GM12878 (cell line): ENCODE measurements at regions not wholly inside any gene's neighbourhood (a gene's known extent, or its start where the extent isn't known, plus 50 kb on each side); places are given as distances from the start of the nearest gene placed in this dataset.

Source experiments
- ATAC-seq: fragments of 200-7000 bp; cut with Tn5 transposase; 3 replicates; pipeline ENCODE4 v1.9.1; 2020; ENCODE audit warnings: mild to moderate bottlenecking, moderate library complexity
- BruUV-seq: library from RNA; stranded (reverse); fragments of 400-500 nt; replicated peaks from 2 replicates; lab custom pipeline; 2021; lab: Mats Ljungman, UMichigan
- CTCF ChIA-PET: fragments of 300-600 bp; sonication (Branson Sonifier 250); formaldehyde crosslinking; extraction: SDS; loops from one replicate; lab custom pipeline; 2021; ENCODE audit warnings: inconsistent platforms; lab: Yijun Ruan, JAX
- POLR2A ChIA-PET: fragments of 350-600 bp; formaldehyde crosslinking; extraction: SDS; loops from one replicate; lab custom pipeline; 2021; ENCODE audit warnings: inconsistent platforms; lab: Charles Lee
- RAD21 ChIA-PET: fragments of 300-600 bp; sonication (Branson Sonifier 250); formaldehyde crosslinking; loops from one replicate; lab custom pipeline; 2023; ENCODE audit warnings: antibody characterized with exemption; ENCODE audit not compliant: unreplicated experiment; lab: Charles Lee
- SMC1A ChIA-PET: fragments of 300-600 bp; sonication (Branson Sonifier 250); formaldehyde crosslinking; loops from one replicate; lab custom pipeline; 2023; ENCODE audit not compliant: unreplicated experiment, uncharacterized antibody; lab: Charles Lee
- DNase-seq: peaks from one replicate; pipeline ENCODE4 v3.0.0-alpha.2; 2011; ENCODE audit warnings: low read depth, low spot score
- FAIRE-seq: peaks from 3 replicates; lab custom pipeline; 2011; peaks lifted over from hg19 to GRCh38; lab: Jason Lieb, UNC
- H2AFZ ChIP-seq: 2 replicates; pipeline ENCODE4 v1.6.0; 2011; ENCODE audit warnings: low read depth, low read length, control low read depth; ENCODE audit not compliant: control insufficient read depth
- H3K27ac ChIP-seq: 2 replicates; pipeline ENCODE4 v1.5.1; 2011; ENCODE audit warnings: control low read depth; ENCODE audit not compliant: control insufficient read depth, insufficient read depth
- H3K27me3 ChIP-seq, 2 experiments: replicated peaks in 1 of 2; 2 replicates each; pipeline versions ENCODE4 v1.6.0 to v1.6.1; 2011; ENCODE audit warnings: low read length in 1 of 2; ENCODE audit not compliant: control insufficient read depth in 2 of 2, insufficient read depth in 2 of 2
- H3K36me3 ChIP-seq, 2 experiments: 2 replicates each; pipeline ENCODE4 v1.5.1; 2011; ENCODE audit warnings: low read length in 1 of 2; ENCODE audit not compliant: control insufficient read depth in 2 of 2, insufficient read depth in 2 of 2
- H3K4me1 ChIP-seq: 2 replicates; pipeline ENCODE4 v1.6.1; 2011; ENCODE audit warnings: mild to moderate bottlenecking, low read length, moderate library complexity, mixed read lengths; ENCODE audit not compliant: control insufficient read depth, insufficient read depth
- H3K4me2 ChIP-seq: 2 replicates; pipeline ENCODE4 v1.6.0; 2011; ENCODE audit warnings: control low read depth; ENCODE audit not compliant: control insufficient read depth, insufficient read depth
- H3K4me3 ChIP-seq: fragments of 200-600 bp; sonication (generic); 2 replicates; pipeline ENCODE4 v1.5.1; 2016
- H3K79me2 ChIP-seq: 2 replicates; pipeline ENCODE4 v1.6.0; 2011; ENCODE audit warnings: low read length; ENCODE audit not compliant: control insufficient read depth, insufficient read depth
- H3K9ac ChIP-seq: 2 replicates; pipeline ENCODE4 v1.8.0; 2011; ENCODE audit warnings: low read length, control low read depth, mixed read lengths; ENCODE audit not compliant: control insufficient read depth, insufficient read depth
- H3K9me3 ChIP-seq: replicated peaks from 3 replicates; pipeline ENCODE4 v1.5.1; 2011; ENCODE audit warnings: mild to moderate bottlenecking, low read length; ENCODE audit not compliant: control insufficient read depth, insufficient read depth
- H4K20me1 ChIP-seq: 2 replicates; pipeline ENCODE4 v1.6.0; 2011; ENCODE audit not compliant: control insufficient read depth, insufficient read depth
- ETV6 ChIP-seq, 2 experiments: fragments of 450-650 bp in 1 of 2; IDR thresholded peaks in 1 of 2; conservative IDR thresholded peaks in 1 of 2; 2 replicates each; pipeline ENCODE4 v1.6.1; 2014; ENCODE audit warnings: antibody characterized with exemption in 1 of 2, borderline replicate concordance in 1 of 2, low read depth in 1 of 2, mild to moderate bottlenecking in 1 of 2, moderate library complexity in 1 of 2
- IRF4 ChIP-seq: IDR thresholded peaks from 2 replicates; pipeline ENCODE4 v1.6.1; 2011; ENCODE audit warnings: low read depth, low read length
- MYC ChIP-seq: IDR thresholded peaks from 2 replicates; pipeline ENCODE4 v1.6.1; 2011; ENCODE audit warnings: mild to moderate bottlenecking, low read length, moderate library complexity, inconsistent platforms; ENCODE audit not compliant: insufficient read depth, insufficient replicate concordance, insufficient read length, severe bottlenecking
- NBN ChIP-seq: fragments of 450-650 bp; IDR thresholded peaks from 2 replicates; pipeline ENCODE4 v1.6.1; 2016
- PAX5 ChIP-seq: IDR thresholded peaks from 2 replicates; pipeline ENCODE4 v1.6.1; 2011; ENCODE audit warnings: low read depth, low read length, borderline replicate concordance
- POLR2AphosphoS5 ChIP-seq: IDR thresholded peaks from 2 replicates; pipeline ENCODE4 v1.6.1; 2011; ENCODE audit warnings: mild to moderate bottlenecking, low read length, inconsistent platforms
- SIX5 ChIP-seq: IDR thresholded peaks from 2 replicates; pipeline ENCODE4 v1.6.1; 2011; ENCODE audit warnings: mild to moderate bottlenecking, low read depth, low read length, moderate library complexity; ENCODE audit not compliant: severe bottlenecking
- WRNIP1 ChIP-seq: IDR thresholded peaks from 2 replicates; pipeline ENCODE4 v1.6.1; 2011; ENCODE audit warnings: low read depth, low read length, improper control_type of control experiment, borderline replicate concordance
- ZNF217 ChIP-seq: fragments of 450-650 bp; IDR thresholded peaks from 2 replicates; pipeline ENCODE4 v1.6.1; 2017; ENCODE audit warnings: antibody characterized with exemption, mild to moderate bottlenecking
- WGBS: methylation state at CpG from one replicate; pipeline ENCODE4 v1.1.6; 2016; ENCODE audit warnings: low lambda C conversion rate; ENCODE audit not compliant: insufficient replicate concordance, insufficient coverage; ENCODE audit errors: missing lambda C conversion rate; 5-methylcytosine and 5-hydroxymethylcytosine counted together
- in situ Hi-C: fragments of 300-500 bp; cut with MboI; formaldehyde crosslinking; loops from 9 replicates; pipeline ENCODE4 v1.14.3; 2018; ENCODE audit warnings: mixed read lengths
- intact Hi-C: fragments of 100-400 bp; cut with micrococcal nuclease; formaldehyde crosslinking; loops from one replicate; pipeline ENCODE4 v1.14.2; 2022; ENCODE audit not compliant: unreplicated experiment
- TF ChIP-seq, protein P1 (sequence below): fragments of 450-650 bp; IDR thresholded peaks from 2 replicates; pipeline ENCODE4 v1.6.1; 2017; ENCODE audit warnings: mild to moderate bottlenecking, low read depth, inconsistent platforms; ENCODE audit not compliant: poor library complexity, severe bottlenecking
- TF ChIP-seq, protein P2 (sequence below): IDR thresholded peaks from 2 replicates; pipeline ENCODE4 v1.6.1; 2011; ENCODE audit warnings: low read depth, low read length, improper control_type of control experiment, borderline replicate concordance
- TF ChIP-seq, protein P3 (sequence below): fragments of 450-650 bp; IDR thresholded peaks from 2 replicates; pipeline ENCODE4 v1.6.1; 2016; ENCODE audit warnings: mild to moderate bottlenecking
- TF ChIP-seq, protein P4 (sequence below): IDR thresholded peaks from 2 replicates; pipeline ENCODE4 v1.6.1; 2011; ENCODE audit warnings: mild to moderate bottlenecking, low read depth, low read length, moderate library complexity; ENCODE audit not compliant: insufficient replicate concordance

DNA sequence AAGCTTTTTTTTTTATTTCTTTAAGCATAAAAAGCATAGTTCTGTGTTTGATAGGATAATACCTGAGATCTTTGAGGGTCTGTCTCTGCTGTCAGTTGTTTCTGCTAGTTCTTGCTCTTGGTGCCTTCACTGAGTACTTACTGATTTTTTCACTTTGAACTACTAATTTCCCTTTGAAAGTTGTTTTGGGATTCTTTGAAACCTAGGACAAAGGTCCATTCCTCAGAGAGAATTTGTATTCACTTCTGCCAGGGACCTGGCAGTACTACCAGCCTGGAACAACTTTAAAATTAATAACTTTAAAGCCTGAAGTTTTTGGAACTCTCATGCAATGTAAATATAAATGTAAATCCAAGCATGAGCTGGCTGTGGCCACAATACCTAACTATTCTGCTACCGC, 190.1 kb downstream of the TM2D1 start:
- H3K9ac ChIP-seq, result no peak overlapping the region
- no peaks in the 10 kb centered on the region for H3K79me2 ChIP-seq
- ATAC-seq, result no peak
- in situ Hi-C loops (no loop called here), intact Hi-C loops (no loop called here)
- no peak overlapping the region for H2AFZ ChIP-seq
- BruUV-seq, result no TSS peak
- no peaks in the 10 kb centered on the region for H3K36me3 ChIP-seq
- no peaks in the 10 kb centered on the region for H3K27me3 ChIP-seq
- no peaks in the 10 kb centered on the region for H4K20me1 ChIP-seq
- SMC1A ChIA-PET, result no interaction called here
- POLR2A ChIA-PET, result no interaction called here
- RAD21 ChIA-PET, result no interaction called here
- H3K4me3 ChIP-seq, result no peak overlapping the region
- no peak for DNase-seq
- no peak overlapping the region for H3K4me2 ChIP-seq
- no peak for FAIRE-seq
- 50% methylated on average over 1 of the region's 1 CpG for WGBS
- H3K4me1 ChIP-seq, result no peaks in the 10 kb centered on the region
- TF ChIP-seq SIX5 (no peak), MYC (no peak), ZNF217 (no peak)
- TF ChIP-seq, protein P1, sequence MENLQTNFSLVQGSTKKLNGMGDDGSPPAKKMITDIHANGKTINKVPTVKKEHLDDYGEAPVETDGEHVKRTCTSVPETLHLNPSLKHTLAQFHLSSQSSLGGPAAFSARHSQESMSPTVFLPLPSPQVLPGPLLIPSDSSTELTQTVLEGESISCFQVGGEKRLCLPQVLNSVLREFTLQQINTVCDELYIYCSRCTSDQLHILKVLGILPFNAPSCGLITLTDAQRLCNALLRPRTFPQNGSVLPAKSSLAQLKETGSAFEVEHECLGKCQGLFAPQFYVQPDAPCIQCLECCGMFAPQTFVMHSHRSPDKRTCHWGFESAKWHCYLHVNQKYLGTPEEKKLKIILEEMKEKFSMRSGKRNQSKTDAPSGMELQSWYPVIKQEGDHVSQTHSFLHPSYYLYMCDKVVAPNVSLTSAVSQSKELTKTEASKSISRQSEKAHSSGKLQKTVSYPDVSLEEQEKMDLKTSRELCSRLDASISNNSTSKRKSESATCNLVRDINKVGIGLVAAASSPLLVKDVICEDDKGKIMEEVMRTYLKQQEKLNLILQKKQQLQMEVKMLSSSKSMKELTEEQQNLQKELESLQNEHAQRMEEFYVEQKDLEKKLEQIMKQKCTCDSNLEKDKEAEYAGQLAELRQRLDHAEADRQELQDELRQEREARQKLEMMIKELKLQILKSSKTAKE, result no peak
- no peaks in the 10 kb centered on the region for H3K9me3 ChIP-seq
- CTCF ChIA-PET, result no interaction called here
- H3K27ac ChIP-seq, result no peak overlapping the region

DNA sequence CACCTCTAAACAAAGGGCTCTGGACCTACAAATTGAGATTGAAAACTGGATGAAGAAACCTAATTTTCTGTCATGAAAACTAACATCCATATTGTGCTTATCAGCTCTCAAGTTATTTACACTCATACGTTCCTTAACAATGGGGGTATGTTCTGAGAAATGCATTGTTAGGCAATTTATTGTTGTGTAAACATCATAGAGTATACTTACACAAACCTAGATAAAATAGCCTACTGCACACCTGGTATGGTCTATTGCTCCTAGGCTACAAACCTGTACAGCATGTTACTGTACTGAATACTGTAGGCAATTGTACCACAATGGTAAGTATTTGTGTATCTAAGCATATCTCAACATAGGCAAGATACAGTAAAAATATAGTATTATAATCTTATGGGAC, 191.4 kb downstream of the TM2D1 start:
- intact Hi-C loops, result no loop called here
- CTCF ChIA-PET, result no interaction called here
- TF ChIP-seq, protein P2, sequence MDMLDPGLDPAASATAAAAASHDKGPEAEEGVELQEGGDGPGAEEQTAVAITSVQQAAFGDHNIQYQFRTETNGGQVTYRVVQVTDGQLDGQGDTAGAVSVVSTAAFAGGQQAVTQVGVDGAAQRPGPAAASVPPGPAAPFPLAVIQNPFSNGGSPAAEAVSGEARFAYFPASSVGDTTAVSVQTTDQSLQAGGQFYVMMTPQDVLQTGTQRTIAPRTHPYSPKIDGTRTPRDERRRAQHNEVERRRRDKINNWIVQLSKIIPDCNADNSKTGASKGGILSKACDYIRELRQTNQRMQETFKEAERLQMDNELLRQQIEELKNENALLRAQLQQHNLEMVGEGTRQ, result no peak
- TF ChIP-seq, protein P3, sequence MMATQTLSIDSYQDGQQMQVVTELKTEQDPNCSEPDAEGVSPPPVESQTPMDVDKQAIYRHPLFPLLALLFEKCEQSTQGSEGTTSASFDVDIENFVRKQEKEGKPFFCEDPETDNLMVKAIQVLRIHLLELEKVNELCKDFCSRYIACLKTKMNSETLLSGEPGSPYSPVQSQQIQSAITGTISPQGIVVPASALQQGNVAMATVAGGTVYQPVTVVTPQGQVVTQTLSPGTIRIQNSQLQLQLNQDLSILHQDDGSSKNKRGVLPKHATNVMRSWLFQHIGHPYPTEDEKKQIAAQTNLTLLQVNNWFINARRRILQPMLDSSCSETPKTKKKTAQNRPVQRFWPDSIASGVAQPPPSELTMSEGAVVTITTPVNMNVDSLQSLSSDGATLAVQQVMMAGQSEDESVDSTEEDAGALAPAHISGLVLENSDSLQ, result no peak
- TF ChIP-seq, protein P4, sequence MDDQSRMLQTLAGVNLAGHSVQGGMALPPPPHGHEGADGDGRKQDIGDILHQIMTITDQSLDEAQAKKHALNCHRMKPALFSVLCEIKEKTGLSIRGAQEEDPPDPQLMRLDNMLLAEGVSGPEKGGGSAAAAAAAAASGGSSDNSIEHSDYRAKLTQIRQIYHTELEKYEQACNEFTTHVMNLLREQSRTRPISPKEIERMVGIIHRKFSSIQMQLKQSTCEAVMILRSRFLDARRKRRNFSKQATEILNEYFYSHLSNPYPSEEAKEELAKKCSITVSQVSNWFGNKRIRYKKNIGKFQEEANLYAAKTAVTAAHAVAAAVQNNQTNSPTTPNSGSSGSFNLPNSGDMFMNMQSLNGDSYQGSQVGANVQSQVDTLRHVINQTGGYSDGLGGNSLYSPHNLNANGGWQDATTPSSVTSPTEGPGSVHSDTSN, result no peak
- TF ChIP-seq IRF4 (no peak), ETV6 (conservative IDR thresholded peaks at IDR 0.05 in 1 of 2, IDR thresholded peaks at IDR 0.05 in 1 of 2; ENCODE audit: borderline replicate concordance in 1 of 2, low read depth in 1 of 2) (no peak), PAX5 (no peak), POLR2AphosphoS5 (no peak), WRNIP1 (no peak), NBN (no peak)

More for the DNA sequence above, 191.4 kb downstream of the TM2D1 start:
- ChIA-PET RAD21 (no interaction called here), POLR2A (no interaction called here), SMC1A (no interaction called here)
- BruUV-seq, result no TSS peak
- no peaks in the 10 kb centered on the region for H3K9me3 ChIP-seq
- no peaks in the 10 kb centered on the region for H3K27me3 ChIP-seq
- ATAC-seq, result no peak
- H3K36me3 ChIP-seq, result no peaks in the 10 kb centered on the region
- DNase-seq, result no peak
- H3K4me2 ChIP-seq, result no peak overlapping the region
- WGBS, result 4% methylated on average over 1 of the region's 1 CpG
- in situ Hi-C loops, result no loop called here
- H2AFZ ChIP-seq, result no peak overlapping the region
- no peak overlapping the region for H3K4me3 ChIP-seq
- H4K20me1 ChIP-seq, result no peaks in the 10 kb centered on the region
- H3K4me1 ChIP-seq, result no peaks in the 10 kb centered on the region
- no peak overlapping the region for H3K9ac ChIP-seq
- FAIRE-seq, result no peak
- no peaks in the 10 kb centered on the region for H3K79me2 ChIP-seq
- H3K27ac ChIP-seq, result no peak overlapping the region
